ENCODE measurements at regions not wholly inside any gene's neighbourhood (a gene's known extent, or its start where the extent isn't known, plus 50 kb on each side); places are given as distances from the start of the nearest gene placed in this dataset.
"Not testable (repeated sequence)": the region's sequence is repeated elsewhere in the genome, so short reads cannot be mapped to it uniquely, and the experiment has no call there.

DNA sequence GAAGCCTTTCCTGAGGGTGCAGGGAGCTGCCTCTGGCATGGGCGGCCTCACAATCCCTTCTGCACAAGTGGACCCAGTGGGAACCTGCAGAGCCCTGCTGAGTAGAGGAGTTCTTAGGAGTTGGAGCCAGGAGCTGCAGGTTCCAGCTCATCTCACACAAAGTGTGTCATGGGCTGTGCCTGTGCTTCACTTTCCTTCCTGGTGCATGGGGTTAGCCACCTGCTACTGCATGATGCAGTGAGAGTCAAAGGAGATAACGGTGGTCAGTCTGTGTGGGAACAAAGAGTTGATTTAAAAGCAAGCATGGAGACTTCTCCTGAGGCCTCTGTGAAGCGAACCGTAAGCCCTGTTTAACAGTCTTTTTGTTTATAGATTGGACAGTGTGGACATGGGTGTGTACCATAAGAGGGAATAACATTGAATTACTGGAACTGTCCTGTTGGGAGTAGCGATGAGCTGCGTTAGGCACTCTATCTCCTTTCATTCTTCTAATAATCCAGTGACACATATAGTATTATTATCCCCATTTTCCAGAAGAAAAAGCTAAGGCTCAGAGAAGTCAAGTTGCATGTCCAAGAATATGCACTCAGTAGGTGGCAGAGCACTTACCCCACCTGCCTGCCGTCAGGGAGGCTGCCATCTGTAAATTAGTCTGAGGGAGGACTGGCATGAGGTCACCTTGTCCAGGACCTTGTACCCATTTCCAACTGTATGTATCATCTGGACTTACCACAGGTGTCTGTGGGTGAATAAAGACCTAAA lies 68.7 kb upstream of the PRR23C start:
- no peak for DNase-seq (ENCODE audit: low read depth in 1 of 2, low spot score in 1 of 2)

DNA sequence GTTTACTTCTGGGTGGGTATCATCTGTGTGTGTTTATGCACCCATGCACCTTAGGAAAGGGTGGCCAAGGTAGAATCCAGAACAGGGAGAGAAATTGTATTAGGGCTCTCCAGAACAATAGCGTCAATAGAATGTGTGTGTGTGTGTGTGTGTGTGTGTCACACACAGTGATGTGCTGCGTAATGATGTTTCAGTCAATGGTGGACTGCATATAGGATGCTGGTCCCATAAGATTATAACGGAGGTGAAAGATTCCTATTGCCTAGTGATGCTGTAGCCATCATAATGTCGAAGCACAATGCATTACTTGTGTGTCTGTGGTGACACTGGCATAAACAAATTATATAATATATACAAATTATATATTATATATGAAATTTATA lies 69.3 kb upstream of the PRR23C start:
- DNase-seq (ENCODE audit: low read depth in 1 of 2, low spot score in 1 of 2): no peak

DNA sequence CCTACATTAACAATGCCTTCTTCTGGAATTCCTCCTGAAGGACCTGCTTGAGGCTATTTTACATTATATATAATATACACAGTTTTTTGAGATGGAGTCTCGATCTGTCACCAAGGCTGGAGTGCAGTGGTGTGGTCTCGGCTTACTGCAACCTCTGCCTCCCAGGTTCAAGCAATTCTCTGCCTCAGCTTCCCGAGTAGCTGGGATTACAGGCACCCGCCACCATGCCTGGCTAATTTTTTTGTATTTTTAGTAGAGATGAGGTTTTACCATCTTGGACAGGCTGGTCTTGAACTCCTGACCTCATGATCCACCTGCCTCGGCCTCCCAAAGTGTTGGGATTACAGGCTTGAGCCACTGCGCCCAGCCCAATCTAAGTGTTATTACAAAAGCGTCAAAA lies 71.9 kb upstream of the PRR23C start:
- DNase-seq (ENCODE audit: low read depth in 1 of 2, low spot score in 1 of 2): not testable (repeated sequence)

DNA sequence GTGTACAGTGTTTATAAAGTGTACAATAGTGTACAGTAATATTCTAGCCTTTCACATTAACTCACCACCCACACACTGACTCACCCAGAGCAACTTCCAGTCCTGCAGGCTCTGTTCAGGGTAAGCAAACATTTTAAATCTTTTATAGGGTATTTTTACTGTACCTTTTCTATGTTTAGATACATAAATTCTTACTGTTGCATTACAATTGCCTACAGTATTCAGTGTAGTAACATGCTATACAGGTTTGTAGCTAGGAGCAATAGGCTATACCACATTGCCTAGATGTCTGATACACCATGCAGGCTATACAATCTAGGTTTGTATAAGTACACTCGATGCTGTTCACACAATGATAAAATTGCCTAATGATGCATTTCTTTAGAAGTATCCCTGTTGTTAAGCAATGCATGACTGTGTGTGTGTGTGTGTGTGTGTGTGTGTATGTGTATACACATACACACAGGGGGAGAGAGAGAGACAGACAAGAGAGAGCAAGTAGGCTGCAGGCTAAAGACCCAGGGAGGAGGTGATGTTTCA lies 72.5 kb upstream of the PRR23C start:
- DNase-seq (ENCODE audit: low read depth in 1 of 2, low spot score in 1 of 2): no peak

DNA sequence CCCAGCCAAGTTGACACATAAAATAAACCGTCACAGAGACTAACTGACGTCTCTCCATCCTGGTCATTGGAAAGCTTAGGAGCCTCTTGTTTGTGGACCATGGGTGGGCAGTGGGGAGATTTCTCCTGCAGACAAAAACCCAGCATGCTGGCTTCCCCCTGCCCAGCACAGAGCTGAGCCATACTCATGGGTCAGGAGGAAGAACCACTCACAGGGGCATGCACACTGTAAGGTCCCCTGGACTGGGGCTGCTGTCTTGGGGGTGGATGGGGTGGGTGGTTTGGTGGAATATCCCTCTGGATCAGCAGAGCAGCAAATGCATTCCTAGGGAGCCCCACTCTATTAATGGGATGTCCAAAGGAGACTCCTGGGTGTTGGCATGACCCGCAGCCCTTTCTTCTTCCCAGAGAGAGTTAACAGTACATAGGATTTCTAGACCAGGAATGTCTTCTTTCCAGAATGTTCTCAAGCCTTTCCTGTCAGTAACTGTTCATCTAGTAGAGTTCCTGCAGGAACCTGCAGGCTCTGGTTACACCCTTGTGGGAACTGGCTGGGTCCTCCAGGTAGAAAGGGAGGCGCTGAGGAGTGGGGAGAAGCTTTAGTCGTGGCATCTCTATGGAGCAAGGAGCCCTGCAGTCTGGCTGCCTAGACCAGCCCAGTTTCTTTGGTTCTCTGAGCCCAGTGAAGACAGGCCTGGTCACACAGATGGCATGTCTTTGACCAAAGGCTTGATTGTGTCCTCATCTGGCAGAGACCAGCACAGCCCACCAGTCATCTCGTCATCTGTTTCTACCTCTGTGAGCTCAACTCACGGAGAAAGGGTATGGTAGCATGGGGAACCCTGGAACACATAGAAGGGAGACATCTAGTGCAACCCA lies 73.4 kb upstream of the PRR23C start:
- no peak for DNase-seq (ENCODE audit: low read depth in 1 of 2, low spot score in 1 of 2)

DNA sequence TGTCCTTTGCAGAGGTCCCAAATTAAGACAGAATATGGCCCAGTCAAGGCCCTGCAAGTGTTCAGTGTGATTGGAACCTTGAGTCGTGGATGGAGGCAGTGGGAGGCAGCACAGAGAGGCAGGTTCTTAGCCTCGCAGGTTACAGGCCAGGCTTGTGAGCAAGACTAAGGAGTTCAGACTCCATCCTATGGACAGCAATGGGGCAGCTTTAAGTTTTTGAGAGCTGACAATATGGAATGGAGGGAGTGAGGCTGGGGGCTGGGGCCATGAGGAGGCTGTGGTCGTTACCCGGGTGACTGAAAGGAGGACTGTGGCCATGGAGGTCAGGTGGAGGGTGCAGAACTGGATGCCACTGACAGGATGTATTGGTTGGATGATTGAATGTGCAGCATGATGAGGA lies 74.1 kb upstream of the PRR23C start:
- no peak for DNase-seq (ENCODE audit: low read depth in 1 of 2, low spot score in 1 of 2)

DNA sequence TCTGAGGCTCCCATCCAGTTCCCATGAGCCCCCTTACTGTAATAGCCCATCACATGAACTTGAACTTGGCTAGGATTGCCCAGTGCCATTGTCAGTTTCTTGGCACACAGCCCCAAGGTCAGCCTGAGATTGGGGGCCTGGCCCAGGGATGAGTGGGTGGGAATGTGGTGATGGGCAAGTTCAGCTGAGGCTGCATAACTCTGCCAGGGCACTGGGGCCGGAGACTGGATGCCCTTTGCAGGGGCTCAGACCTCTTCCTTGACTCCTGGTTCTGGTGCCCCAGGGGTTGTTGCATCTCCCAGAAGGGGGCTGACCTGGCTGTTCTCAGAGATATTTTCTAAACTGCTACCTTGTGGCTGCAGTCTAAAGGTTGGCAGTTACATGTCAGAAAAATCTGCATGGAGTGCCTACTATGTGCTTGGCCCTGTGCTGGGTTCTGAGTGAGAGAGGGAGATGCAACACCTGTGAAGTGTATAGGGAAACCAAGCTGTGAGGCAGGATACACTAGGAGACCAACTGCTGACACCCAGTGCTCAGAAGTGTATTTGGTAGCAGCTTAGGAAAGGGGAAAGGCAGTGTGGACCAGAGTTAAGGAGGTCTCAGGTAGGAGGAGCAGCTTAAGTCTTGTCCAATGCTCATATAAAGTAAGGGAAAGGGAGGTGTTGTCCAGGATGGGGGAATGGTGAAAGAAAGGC lies 74.8 kb upstream of the PRR23C start:
- DNase-seq (ENCODE audit: low read depth in 1 of 2, low spot score in 1 of 2): no peak

DNA sequence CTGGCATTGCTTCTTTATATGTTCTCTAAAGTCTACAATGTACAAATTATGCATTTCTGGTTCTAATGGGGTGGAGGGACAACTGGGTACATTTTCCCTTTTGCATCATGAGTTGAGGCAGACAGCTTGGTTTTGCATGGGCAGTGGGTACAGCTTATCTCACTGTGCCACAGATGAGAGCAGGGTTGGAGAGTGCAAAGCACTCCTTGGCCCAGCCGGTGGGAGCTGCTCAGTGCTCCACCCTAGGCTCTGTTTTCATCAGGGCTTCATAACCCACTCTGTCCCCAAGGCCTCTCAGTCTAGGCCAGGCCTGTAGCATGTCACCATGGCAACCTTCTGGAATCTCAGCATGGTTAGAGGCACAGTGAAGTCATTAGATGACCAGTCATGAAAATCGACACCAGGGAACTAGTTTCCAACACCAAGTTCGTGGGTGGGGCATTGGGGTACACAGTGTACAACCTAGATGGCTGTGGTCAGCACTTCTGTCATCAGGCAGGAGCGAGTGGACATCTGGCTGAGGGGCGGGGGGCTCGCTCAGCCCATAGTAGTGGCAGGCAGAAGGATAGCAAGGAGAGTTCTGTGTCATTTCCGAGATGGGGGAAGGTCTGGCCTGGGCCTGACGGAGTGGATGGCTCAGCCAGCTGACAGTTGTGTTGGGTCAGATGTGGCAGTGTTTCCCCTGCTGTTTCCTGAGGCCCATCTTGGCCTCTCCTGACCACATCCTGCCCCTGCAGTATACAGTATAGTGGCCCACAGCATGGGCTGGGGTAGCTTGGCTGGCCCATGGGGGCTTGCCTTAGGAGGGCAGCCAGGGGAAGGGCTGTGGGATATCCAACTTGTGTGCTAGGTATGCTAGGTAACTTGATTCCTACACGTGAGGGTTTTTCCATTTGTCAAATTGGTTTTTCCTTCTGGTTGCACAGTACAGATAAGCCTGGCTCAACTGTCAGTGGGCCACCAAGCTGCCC lies 75.7 kb upstream of the PRR23C start:
- DNase-seq (ENCODE audit: low read depth in 1 of 2, low spot score in 1 of 2): no peak

DNA sequence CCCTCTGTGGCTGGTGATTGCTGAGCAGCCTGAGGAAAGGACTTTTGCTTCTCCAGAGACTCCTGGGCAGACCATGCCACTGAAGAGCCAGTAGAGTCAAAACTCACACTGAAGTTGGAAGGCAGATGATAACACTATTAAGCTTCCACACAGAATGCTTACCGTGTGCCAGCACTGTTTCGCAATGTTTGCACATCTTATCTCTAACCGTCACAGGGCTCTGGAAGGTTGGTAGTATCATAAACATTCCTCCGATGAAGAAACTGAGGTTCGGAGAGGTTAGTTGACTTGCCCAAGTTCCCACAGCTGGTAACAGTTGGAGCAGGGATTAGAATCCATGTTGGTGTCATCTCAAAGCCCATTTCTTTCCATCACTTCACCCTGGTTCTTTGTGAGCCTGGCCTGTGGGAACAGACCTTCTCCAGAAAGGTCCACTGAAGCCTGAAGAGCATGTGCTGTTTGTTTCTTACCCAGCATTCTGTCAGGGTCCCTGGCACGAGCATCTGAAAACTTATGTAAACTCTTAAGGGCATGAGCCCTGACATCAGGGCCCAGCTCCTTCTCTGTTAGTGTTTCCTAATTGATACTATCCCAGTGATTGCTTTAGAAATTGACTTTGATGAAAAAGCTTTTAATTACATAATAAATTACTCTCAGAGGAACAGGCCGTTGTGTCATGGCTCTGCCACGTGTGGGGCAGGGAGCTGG lies 77.0 kb upstream of the PRR23C start:
- DNase-seq (ENCODE audit: low read depth in 1 of 2, low spot score in 1 of 2): no peak

DNA sequence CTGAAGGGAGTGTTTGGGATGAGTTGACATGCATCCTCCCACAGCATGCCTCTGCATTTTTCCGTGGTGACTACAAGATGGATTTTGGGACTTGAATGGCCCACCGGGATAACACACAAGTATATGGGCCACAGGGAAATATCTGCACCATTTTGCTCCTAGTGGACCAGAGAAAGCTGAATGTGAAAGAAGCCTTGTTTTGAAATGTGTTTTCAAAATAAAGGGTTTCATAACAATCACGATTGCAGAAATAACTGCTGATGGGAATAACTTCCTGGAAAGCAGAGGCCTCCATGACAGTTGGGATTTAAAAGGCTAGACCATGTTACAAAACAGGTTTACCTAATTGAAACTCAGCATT lies 77.5 kb upstream of the PRR23C start:
- no peak for DNase-seq (ENCODE audit: low read depth in 1 of 2, low spot score in 1 of 2)

DNA sequence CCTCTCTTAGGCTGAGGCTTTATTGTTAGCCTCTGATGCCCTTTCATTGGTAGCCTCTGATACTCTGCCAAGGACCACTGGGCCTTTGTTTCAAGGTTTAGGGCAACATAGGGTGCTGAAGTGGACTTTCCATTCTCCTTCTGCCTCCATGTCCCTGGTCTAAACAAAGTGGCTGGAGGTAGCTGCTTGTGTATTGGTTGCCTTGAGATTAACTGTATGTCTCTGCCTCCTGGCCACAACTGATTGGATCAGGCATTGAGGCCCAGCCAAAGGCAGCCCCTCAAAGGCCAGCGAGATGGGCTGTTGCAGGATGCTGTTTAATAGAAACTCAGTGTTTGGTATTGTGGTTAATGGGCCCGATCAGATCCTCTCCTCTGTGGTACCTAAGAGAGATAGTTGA lies 77.9 kb upstream of the PRR23C start:
- no peak for DNase-seq (ENCODE audit: low read depth in 1 of 2, low spot score in 1 of 2)

DNA sequence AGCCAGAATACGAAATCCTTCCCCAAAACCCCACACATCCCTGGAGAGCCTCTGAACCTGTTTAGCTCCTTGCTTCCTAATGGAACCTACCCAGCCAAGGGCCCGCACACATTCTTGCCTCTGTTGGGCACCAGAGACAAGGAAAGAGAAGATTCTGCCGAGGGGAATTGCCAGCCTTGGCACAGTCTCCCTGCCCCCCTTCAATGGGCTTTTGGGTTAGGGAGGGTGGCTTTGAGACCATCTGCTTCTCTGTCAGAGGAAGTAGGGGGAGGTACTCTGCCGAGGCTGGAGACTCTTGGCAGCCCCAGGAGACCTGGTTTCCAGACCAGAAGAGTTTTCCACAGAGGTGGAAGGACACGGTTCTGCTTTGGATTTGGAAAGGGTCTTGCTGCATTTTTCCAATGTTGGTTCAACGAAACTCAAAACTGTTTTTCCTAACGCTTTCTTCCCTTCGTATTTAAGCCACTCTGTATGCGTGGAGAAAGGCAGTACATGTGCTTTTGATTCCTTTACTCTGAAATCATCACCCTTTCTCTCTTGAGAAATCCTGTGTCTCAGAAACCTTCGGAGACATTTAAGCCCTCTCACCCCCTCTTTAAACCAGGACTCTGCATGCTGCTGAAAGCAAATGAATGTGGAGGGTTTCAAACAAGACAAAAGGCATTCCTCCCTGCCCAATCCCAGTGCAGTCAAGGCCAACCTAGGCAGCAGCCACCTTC lies 78.8 kb upstream of the PRR23C start:
- no peak for DNase-seq (ENCODE audit: low read depth in 1 of 2, low spot score in 1 of 2)

DNA sequence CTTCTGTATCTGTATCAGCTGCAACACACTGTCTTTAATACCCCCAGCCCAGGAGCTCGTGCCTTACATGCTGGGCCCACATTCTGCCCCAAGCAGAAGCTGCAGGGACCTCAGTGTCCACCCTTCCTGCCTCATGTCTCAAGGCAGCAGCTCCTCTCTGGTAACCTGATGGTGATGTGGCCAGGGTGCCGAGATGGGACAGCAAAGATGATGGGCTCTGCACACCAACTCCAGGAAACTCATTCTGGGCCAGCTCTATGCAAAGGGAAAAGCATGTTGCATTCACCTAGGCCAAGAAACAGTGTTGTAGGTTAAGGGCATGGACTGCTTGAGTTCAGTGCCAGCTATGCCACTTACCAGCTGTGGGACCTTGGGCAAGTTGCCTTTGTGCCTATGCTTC lies 79.5 kb upstream of the PRR23C start:
- no peak for DNase-seq (ENCODE audit: low read depth in 1 of 2, low spot score in 1 of 2)

DNA sequence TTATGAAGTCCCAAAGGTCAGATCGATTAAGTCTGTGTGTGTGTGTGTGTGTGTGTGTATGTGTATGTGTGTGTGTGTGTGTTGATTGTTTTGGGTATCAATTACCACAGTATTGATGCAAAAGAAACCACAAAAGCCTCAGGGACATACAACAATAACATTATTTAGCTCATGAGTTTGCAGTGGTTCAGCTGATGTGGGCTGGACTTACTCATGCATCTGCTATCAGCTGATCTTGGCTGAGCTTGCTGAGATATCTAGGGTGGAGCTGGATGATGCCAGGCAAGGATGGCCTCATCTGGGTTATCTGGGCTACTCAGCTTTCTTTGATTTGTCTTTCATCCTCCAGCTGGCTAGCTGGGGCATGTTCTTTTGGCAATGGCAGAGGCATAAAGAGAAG lies 82.4 kb upstream of the PRR23C start:
- DNase-seq (ENCODE audit: low read depth in 1 of 2, low spot score in 1 of 2): no peak

DNA sequence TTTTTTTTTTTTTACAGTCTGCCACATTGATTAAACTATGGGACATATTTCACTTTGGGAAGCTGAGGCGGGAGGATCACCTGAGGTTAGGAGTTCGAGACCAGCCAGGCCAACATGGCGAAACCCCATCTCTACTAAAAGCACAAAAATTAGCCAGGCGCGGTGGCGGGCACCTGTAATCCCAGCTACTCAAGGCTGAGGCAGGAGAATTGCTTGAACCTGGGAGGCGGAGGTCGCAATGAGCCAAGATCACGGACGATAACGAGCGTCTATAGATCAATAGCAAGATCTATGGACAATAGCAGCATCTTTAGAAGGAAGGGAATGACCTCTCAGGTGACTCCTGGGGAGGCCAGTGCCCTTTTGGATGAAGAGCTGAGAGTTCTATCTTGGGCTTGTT lies 82.9 kb upstream of the PRR23C start:
- DNase-seq (ENCODE audit: low read depth in 1 of 2, low spot score in 1 of 2): not testable (repeated sequence)

DNA sequence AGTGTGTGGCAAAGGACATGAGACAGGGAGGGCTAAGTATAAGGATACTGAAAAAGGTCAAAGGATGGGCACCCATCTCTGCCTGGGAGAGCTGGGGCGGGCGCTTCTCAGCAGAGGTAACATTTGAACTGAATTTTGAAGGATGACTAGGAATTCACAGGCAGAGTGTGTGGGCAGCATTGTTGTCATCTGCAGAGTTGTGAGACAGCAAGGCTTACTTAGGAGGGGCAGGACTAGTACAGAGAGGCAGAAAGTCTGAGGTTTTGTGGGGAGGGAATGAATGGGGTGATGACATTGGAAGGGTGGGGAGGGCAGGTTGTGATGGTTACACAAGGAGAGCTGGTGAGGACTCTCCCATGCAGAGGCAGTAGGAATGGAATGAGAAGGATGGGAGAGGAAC lies 84.1 kb upstream of the PRR23C start:
- no peak for DNase-seq (ENCODE audit: low read depth in 1 of 2, low spot score in 1 of 2)

DNA sequence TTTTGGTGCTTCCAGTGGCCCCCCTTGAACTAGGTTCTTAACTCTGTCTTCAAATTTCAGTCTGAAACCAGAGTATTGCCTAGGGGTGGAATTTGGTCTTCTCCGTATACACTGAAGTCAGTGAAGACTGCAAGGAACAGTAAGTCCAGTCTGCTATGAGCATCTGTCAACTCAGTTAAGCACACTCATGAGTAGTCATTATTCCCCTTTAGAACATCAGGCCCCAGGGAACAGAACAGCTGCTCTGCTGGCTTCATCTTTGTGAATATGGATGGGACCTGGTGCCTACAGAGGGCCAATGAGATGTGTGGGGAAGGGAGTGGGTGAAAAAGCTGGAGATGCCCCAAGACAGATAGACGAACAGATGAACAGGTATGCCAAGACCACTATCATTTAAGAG lies 85.2 kb upstream of the PRR23C start:
- no peak for DNase-seq (ENCODE audit: low read depth in 1 of 2, low spot score in 1 of 2)

DNA sequence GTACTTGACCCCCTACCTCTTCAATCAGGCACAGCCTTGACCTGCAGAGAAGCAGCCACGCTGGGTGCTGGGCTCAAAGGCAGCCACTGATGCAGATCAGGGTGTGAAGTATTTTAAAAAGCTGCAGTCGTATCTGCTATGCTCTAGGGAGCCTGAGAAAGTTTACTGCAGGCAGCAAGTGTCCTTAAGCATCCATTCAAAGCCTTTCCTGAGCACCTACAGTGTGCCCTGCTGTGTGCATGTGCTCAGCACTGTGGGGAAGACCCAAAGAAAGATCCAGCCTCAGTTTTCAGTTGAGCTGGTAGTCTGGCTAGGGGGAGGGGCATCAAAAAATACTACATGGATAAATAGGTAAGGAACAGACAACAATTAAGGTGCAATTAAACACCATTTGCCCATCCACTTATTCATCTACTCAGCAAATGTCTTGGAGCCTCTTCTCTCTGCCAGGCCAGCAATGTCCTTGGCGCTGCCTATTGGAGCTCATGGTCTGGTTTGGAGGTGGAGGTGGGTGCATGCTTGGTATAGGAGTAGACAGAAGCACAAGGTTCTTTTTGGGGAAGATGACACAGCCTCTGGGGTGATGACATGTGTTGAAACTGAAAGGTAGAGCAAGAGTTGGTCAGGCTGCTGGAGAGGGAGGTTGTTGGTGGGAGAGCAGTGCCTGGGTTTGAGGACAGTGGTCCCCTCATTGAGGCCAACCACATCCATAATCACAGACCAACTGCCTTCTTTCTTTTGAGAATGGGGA lies 85.9 kb upstream of the PRR23C start:
- no peak for DNase-seq (ENCODE audit: low read depth in 1 of 2, low spot score in 1 of 2)

DNA sequence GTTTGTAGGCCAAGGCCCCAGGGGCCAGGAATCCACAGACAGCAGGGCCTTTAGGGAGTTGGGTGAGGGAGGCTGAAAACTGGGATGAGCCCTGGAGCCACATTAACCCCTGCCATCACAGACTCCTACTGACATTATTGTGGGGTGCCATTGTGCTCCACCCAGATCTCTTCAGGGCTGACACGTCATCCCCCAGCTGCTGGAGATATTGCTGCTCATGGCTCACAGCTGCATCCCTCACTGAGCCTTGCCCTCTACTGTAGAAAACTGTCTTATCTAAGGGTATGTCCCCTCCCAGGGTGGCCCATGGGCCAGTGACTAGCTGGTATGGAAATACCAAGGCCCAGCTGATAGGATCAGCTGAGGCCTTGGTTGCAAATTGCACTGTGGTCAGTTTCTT lies 87.3 kb upstream of the PRR23C start:
- no peak for DNase-seq (ENCODE audit: low read depth in 1 of 2, low spot score in 1 of 2)

Data from activated CD4-positive, alpha-beta T cell treated with anti-CD3 and anti-CD28 coated beads, Interleukin-2, amount 50 U/mL, for 24 hours (primary cell).